PC-3 (cell line): ENCODE measurements at regions not wholly inside any gene's neighbourhood (a gene's known extent, or its start where the extent isn't known, plus 50 kb on each side); places are given as distances from the start of the nearest gene placed in this dataset.

Experiments
- ATAC-seq: fragments of 200-7000 bp; cut with Tn5 transposase; 2 replicates; pipeline ENCODE4 v1.9.1; 2020; ENCODE audit warnings: mild to moderate bottlenecking, moderate library complexity
- BruUV-seq: library from RNA; stranded (reverse); fragments of 400-500 nt; replicated peaks from 2 replicates; lab custom pipeline; 2021; lab: Mats Ljungman, UMichigan
- CTCF ChIA-PET: fragments of 300-600 bp; sonication (Branson Sonifier 250); formaldehyde crosslinking; loops from one replicate; lab custom pipeline; 2022; ENCODE audit warnings: antibody characterized with exemption; lab: Charles Lee
- POLR2A ChIA-PET: fragments of 300-600 bp; sonication (Branson Sonifier 250); formaldehyde crosslinking; loops from one replicate; lab custom pipeline; 2022; ENCODE audit warnings: antibody characterized with exemption; ENCODE audit not compliant: unreplicated experiment; lab: Charles Lee
- DNase-seq: peaks from one replicate; pipeline ENCODE4 v3.0.0-alpha.2; 2015
- H2AFZ ChIP-seq: fragments of 300-600 bp; sonication (generic); 2 replicates; pipeline ENCODE4 v1.6.0; 2016; ENCODE audit warnings: antibody characterized with exemption, low read length
- H3F3A ChIP-seq: fragments of 300-600 bp; sonication (generic); one replicate; pipeline ENCODE4 v1.6.0; 2017; ENCODE audit warnings: antibody characterized with exemption, low read length, control low read depth, mild to moderate bottlenecking; ENCODE audit not compliant: unreplicated experiment
- H3K27ac ChIP-seq: fragments of 300-600 bp; sonication (generic); 2 replicates; pipeline ENCODE4 v1.5.1; 2016; ENCODE audit warnings: mild to moderate bottlenecking, low read length
- H3K27me3 ChIP-seq: fragments of 300-600 bp; sonication (generic); 2 replicates; pipeline ENCODE4 v1.6.1; 2016; ENCODE audit warnings: low read length, mixed read lengths
- H3K36me3 ChIP-seq: fragments of 300-600 bp; sonication (generic); 2 replicates; pipeline ENCODE4 v1.6.1; 2016; ENCODE audit warnings: low read depth, mixed run types, low read length, mixed read lengths
- H3K4me1 ChIP-seq: fragments of 300-600 bp; sonication (generic); 2 replicates; pipeline ENCODE4 v1.5.1; 2016; ENCODE audit warnings: low read length; ENCODE audit not compliant: insufficient read depth
- H3K4me2 ChIP-seq: fragments of 300-600 bp; sonication (generic); 2 replicates; pipeline ENCODE4 v1.6.0; 2016; ENCODE audit warnings: low read length
- H3K4me3 ChIP-seq: fragments of 300-600 bp; sonication (generic); 2 replicates; pipeline ENCODE4 v1.5.1; 2016; ENCODE audit warnings: mild to moderate bottlenecking, low read length, mixed read lengths
- H3K79me2 ChIP-seq: fragments of 300-600 bp; sonication (generic); 2 replicates; pipeline ENCODE4 v1.6.1; 2017; ENCODE audit warnings: low read length, mixed read lengths
- H3K9ac ChIP-seq: fragments of 300-600 bp; sonication (generic); 2 replicates; pipeline ENCODE4 v1.6.0; 2016; ENCODE audit warnings: mild to moderate bottlenecking, low read length
- H3K9me2 ChIP-seq: fragments of 300-600 bp; sonication (generic); replicated peaks from 2 replicates; pipeline ENCODE4 v1.6.1; 2016; ENCODE audit warnings: mixed run types, low read length, mixed read lengths
- H3K9me3 ChIP-seq: fragments of 300-600 bp; sonication (generic); 2 replicates; pipeline ENCODE4 v1.6.1; 2016; ENCODE audit warnings: low read length, mixed read lengths
- H4K20me1 ChIP-seq: fragments of 300-600 bp; sonication (generic); 2 replicates; pipeline ENCODE4 v1.6.1; 2016; ENCODE audit warnings: low read length, mixed read lengths
- EZH2 ChIP-seq: fragments of 300-600 bp; sonication (generic); IDR thresholded peaks from one replicate; pipeline ENCODE4 v1.6.1; 2017; ENCODE audit warnings: antibody characterized with exemption, mild to moderate bottlenecking, low read length; ENCODE audit not compliant: unreplicated experiment
- EZH2phosphoT487 ChIP-seq: fragments of 300-600 bp; sonication (generic); IDR thresholded peaks from 2 replicates; pipeline ENCODE4 v1.6.1; 2018; ENCODE audit warnings: mild to moderate bottlenecking, antibody characterized with exemption, low read length, borderline replicate concordance
- intact Hi-C: fragments of 100-400 bp; cut with micrococcal nuclease; formaldehyde crosslinking; loops from 2 replicates; pipeline ENCODE4 v1.9.0; 2023
- TF ChIP-seq, protein P1 (sequence below): fragments of 300-600 bp; sonication (generic); conservative IDR thresholded peaks from 2 replicates; pipeline ENCODE4 v1.5.1; 2017; ENCODE audit warnings: antibody characterized with exemption, low read depth, mild to moderate bottlenecking, low read length

GRCh38 chr14:29222671-29223268 is 456.2 kb downstream of the FOXG1 start:
- ATAC-seq = peak; percentile 95
- no peaks in the 10 kb centered on the region for H3K79me2 ChIP-seq

GRCh38 chr14:29223947-29224346 is 457.4 kb downstream of the FOXG1 start:
- BruUV-seq = no TSS peak
- DNase-seq (no peak), ATAC-seq (no peak)
- H3K27me3 ChIP-seq = peaks cover 17% of the 10 kb centered on the region
- H3K36me3 ChIP-seq = no peaks in the 10 kb centered on the region
- ChIA-PET CTCF (no interaction called here), POLR2A (no interaction called here)
- no peaks in the 10 kb centered on the region for H3K4me1 ChIP-seq
- no peaks in the 10 kb centered on the region for H3F3A ChIP-seq
- no peak overlapping the region for H3K27ac ChIP-seq
- no peaks in the 10 kb centered on the region for H3K9me2 ChIP-seq
- H3K4me2 ChIP-seq = no peak overlapping the region
- no peak overlapping the region for H3K4me3 ChIP-seq
- H3K9ac ChIP-seq = no peak overlapping the region
- TF ChIP-seq, protein P1, sequence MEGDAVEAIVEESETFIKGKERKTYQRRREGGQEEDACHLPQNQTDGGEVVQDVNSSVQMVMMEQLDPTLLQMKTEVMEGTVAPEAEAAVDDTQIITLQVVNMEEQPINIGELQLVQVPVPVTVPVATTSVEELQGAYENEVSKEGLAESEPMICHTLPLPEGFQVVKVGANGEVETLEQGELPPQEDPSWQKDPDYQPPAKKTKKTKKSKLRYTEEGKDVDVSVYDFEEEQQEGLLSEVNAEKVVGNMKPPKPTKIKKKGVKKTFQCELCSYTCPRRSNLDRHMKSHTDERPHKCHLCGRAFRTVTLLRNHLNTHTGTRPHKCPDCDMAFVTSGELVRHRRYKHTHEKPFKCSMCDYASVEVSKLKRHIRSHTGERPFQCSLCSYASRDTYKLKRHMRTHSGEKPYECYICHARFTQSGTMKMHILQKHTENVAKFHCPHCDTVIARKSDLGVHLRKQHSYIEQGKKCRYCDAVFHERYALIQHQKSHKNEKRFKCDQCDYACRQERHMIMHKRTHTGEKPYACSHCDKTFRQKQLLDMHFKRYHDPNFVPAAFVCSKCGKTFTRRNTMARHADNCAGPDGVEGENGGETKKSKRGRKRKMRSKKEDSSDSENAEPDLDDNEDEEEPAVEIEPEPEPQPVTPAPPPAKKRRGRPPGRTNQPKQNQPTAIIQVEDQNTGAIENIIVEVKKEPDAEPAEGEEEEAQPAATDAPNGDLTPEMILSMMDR = no peak
- TF ChIP-seq EZH2 = no peak
- TF ChIP-seq EZH2phosphoT487 = no peak
- H3K9me3 ChIP-seq = no peaks in the 10 kb centered on the region
- H3K79me2 ChIP-seq = no peaks in the 10 kb centered on the region
- intact Hi-C loops = loop anchor here (5.0 kb wide), 1 partner anchor 238 kb away; no protein-coding TSS in a partner anchor
- H2AFZ ChIP-seq = no peak overlapping the region
- H4K20me1 ChIP-seq = no peaks in the 10 kb centered on the region

More at GRCh38 chr14:29222671-29223268, 456.2 kb downstream of the FOXG1 start:
- no peak overlapping the region for H3K4me3 ChIP-seq
- H3K27ac ChIP-seq = no peak overlapping the region
- no peaks in the 10 kb centered on the region for H3K36me3 ChIP-seq
- no peak overlapping the region for H2AFZ ChIP-seq
- H4K20me1 ChIP-seq = no peaks in the 10 kb centered on the region
- intact Hi-C loops = loop anchor here (1.0 to 5.0 kb wide), 3 partner anchors 206 to 465 kb away; no protein-coding TSS in a partner anchor
- peaks cover 1% of the 10 kb centered on the region for H3K4me1 ChIP-seq
- TF ChIP-seq, protein P1 = peak; percentile 88
- TF ChIP-seq EZH2 (no peak), EZH2phosphoT487 (no peak)
- CTCF ChIA-PET = no interaction called here
- no peaks in the 10 kb centered on the region for H3F3A ChIP-seq
- peaks cover 17% of the 10 kb centered on the region for H3K27me3 ChIP-seq
- H3K4me2 ChIP-seq = peak overlapping the region; percentile 70
- no TSS peak for BruUV-seq
- no peak overlapping the region for H3K9ac ChIP-seq
- POLR2A ChIA-PET = no interaction called here
- no peaks in the 10 kb centered on the region for H3K9me2 ChIP-seq
- peak; percentile 59 for DNase-seq
- H3K9me3 ChIP-seq = no peaks in the 10 kb centered on the region

DNA sequence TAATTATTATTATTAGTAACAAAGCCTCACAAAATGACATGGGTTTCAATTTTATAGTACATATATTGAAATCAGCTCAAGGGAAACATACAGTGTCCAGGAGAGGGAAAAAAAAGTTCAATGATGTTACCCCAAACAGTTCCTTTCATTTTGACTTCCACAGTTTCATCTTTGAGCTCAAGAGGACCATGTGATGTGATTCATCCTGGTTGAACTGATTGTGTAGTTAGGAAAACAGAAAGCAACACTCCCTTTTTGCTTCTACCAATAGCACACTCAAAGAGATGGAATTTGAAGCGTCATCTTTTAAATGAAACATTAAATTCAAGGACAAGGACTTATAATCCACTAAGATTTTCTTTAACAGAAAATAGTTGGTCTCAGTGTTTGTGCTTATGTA is 461.0 kb downstream of the FOXG1 start:
- H3K9ac ChIP-seq = no peak overlapping the region
- H3K9me2 ChIP-seq = no peaks in the 10 kb centered on the region
- H3K36me3 ChIP-seq = no peaks in the 10 kb centered on the region
- H2AFZ ChIP-seq = no peak overlapping the region
- ChIA-PET POLR2A (no interaction called here), CTCF (no interaction called here)
- no peaks in the 10 kb centered on the region for H3K79me2 ChIP-seq
- no peaks in the 10 kb centered on the region for H3K9me3 ChIP-seq
- H4K20me1 ChIP-seq = no peaks in the 10 kb centered on the region
- H3K27me3 ChIP-seq = no peaks in the 10 kb centered on the region
- H3F3A ChIP-seq = no peaks in the 10 kb centered on the region
- TF ChIP-seq, protein P1 = no peak
- TF ChIP-seq EZH2phosphoT487 = no peak
- no peak for TF ChIP-seq EZH2
- no peak overlapping the region for H3K4me2 ChIP-seq
- no TSS peak for BruUV-seq
- DNase-seq (no peak), ATAC-seq (no peak)
- H3K4me3 ChIP-seq = no peak overlapping the region
- H3K4me1 ChIP-seq = no peaks in the 10 kb centered on the region
- no peak overlapping the region for H3K27ac ChIP-seq
- intact Hi-C loops = loop anchor here (5.0 kb wide), 1 partner anchor 290 kb away; no protein-coding TSS in a partner anchor
